ENCODE measurements at regions not wholly inside any gene's neighbourhood (a gene's known extent, or its start where the extent isn't known, plus 50 kb on each side); places are given as distances from the start of the nearest gene placed in this dataset.

GRCh38 chr16:22970209-22970865, 156.4 kb downstream of the HS3ST2 start:
- Mint-ChIP-seq H3K4me3 (no peak overlapping the region), H3K27ac (no peak overlapping the region), H3K4me1 (no peaks in the 10 kb centered on the region), H3K9me3 (ENCODE audit: insufficient read depth) (no peaks in the 10 kb centered on the region), H3K27me3 (peaks cover 50% of the 10 kb centered on the region)
- H3K27ac ChIP-seq (ENCODE audit: low read length in 2 of 2): no peak overlapping the region
- H3K9ac ChIP-seq (ENCODE audit: low read length): no peak overlapping the region
- H3K79me2 ChIP-seq (ENCODE audit: control insufficient read depth, insufficient read depth, low read length): no peaks in the 10 kb centered on the region
- ATAC-seq (ENCODE audit: low read depth) (no peak), DNase-seq (no peak)
- TF ChIP-seq EZH2 (IDR thresholded peaks at IDR 0.05; ENCODE audit: borderline replicate concordance, insufficient read depth, low read depth, low read length, poor library complexity, severe bottlenecking): no peak
- no peak for TF ChIP-seq CTCF (IDR thresholded peaks at IDR 0.05)
- H3K9me3 ChIP-seq (ENCODE audit: control extremely low read depth in 1 of 3, control insufficient read depth in 2 of 3, insufficient read depth in 1 of 3, low read length in 2 of 3): no peaks in the 10 kb centered on the region
- WGBS (ENCODE audit: insufficient coverage): 37% methylated on average over 3 of the region's 4 CpGs
- intact Hi-C loops (cut with micrococcal nuclease): no loop called here
- no peaks in the 10 kb centered on the region for H3K4me1 ChIP-seq (ENCODE audit: control insufficient read depth in 2 of 2, insufficient read depth in 2 of 2, low read length in 2 of 2)
- H3K27me3 ChIP-seq (replicated peaks in 1 of 4; ENCODE audit: control extremely low read depth in 1 of 4, control insufficient read depth in 3 of 4, insufficient read depth in 4 of 4, low read length in 3 of 4): peaks cover 0 to 8% (median 3%) of the 10 kb centered on the region in 4 experiments
- H4K20me1 ChIP-seq (ENCODE audit: control insufficient read depth, insufficient read depth, low read length, poor library complexity, severe bottlenecking): no peaks in the 10 kb centered on the region
- H3K4me3 ChIP-seq (ENCODE audit: control extremely low read depth in 1 of 5, extremely low read depth in 1 of 5, insufficient read depth in 1 of 5, low read depth in 2 of 5, low read length in 4 of 5): no peak overlapping the region
- no peak overlapping the region for H2AFZ ChIP-seq (ENCODE audit: insufficient read depth, low read depth, low read length, poor library complexity, severe bottlenecking)
- H3K36me3 ChIP-seq (replicated peaks in 1 of 2; ENCODE audit: control extremely low read depth in 1 of 2, control insufficient read depth in 1 of 2, extremely low read depth in 1 of 2, insufficient read depth in 2 of 2, low read length in 1 of 2): no peaks in the 10 kb centered on the region
- ChIA-PET POLR2A (no interaction called here), CTCF (no interaction called here)
- H3K4me2 ChIP-seq (replicated peaks; ENCODE audit: low read depth, low read length, poor library complexity, severe bottlenecking): no peak overlapping the region

- Histone ChIP-seq H3K4me1 (ENCODE audit: control insufficient read depth in 2 of 2, insufficient read depth in 2 of 2, low read length in 2 of 2) (no peaks in the 10 kb centered on the region), H3K27me3 (replicated peaks in 1 of 4; ENCODE audit: control extremely low read depth in 1 of 4, control insufficient read depth in 3 of 4, insufficient read depth in 4 of 4, low read length in 3 of 4) (peaks cover 0 to 11% (median 4%) of the 10 kb centered on the region in 4 experiments), H3K9ac (ENCODE audit: low read length) (no peak overlapping the region), H3K36me3 (replicated peaks in 1 of 2; ENCODE audit: control extremely low read depth in 1 of 2, control insufficient read depth in 1 of 2, extremely low read depth in 1 of 2, insufficient read depth in 2 of 2, low read length in 1 of 2) (no peaks in the 10 kb centered on the region), H2AFZ (ENCODE audit: insufficient read depth, low read depth, low read length, poor library complexity, severe bottlenecking) (no peak overlapping the region), H3K27ac (ENCODE audit: low read length in 2 of 2) (no peak overlapping the region), H3K4me3 (ENCODE audit: control extremely low read depth in 1 of 5, extremely low read depth in 1 of 5, insufficient read depth in 1 of 5, low read depth in 2 of 5, low read length in 4 of 5) (no peak overlapping the region), H3K4me2 (replicated peaks; ENCODE audit: low read depth, low read length, poor library complexity, severe bottlenecking) (no peak overlapping the region), H3K79me2 (ENCODE audit: control insufficient read depth, insufficient read depth, low read length) (no peaks in the 10 kb centered on the region), H3K9me3 (ENCODE audit: control extremely low read depth in 1 of 3, control insufficient read depth in 2 of 3, insufficient read depth in 1 of 3, low read length in 2 of 3) (no peaks in the 10 kb centered on the region), H4K20me1 (ENCODE audit: control insufficient read depth, insufficient read depth, low read length, poor library complexity, severe bottlenecking) (no peaks in the 10 kb centered on the region)
- intact Hi-C loops (cut with micrococcal nuclease): no loop called here
- Mint-ChIP-seq H3K9me3 (ENCODE audit: insufficient read depth) (no peaks in the 10 kb centered on the region), H3K4me1 (no peaks in the 10 kb centered on the region), H3K27ac (no peak overlapping the region), H3K27me3 (peaks cover 52% of the 10 kb centered on the region), H3K4me3 (no peak overlapping the region)
- DNase-seq (no peak), ATAC-seq (ENCODE audit: low read depth) (no peak)
- POLR2A ChIA-PET: no interaction called here
- TF ChIP-seq CTCF (IDR thresholded peaks at IDR 0.05) (no peak), EZH2 (IDR thresholded peaks at IDR 0.05; ENCODE audit: borderline replicate concordance, insufficient read depth, low read depth, low read length, poor library complexity, severe bottlenecking) (no peak)
- CTCF ChIA-PET: interaction anchor here (0.6 kb wide), 1 partner anchor 284 kb away, joined by 3 read pairs; no protein-coding TSS in a partner anchor
- 50% methylated on average over 2 of the region's 3 CpGs for WGBS (ENCODE audit: insufficient coverage)
Measured at GRCh38 chr16:22969567-22969966, 155.6 kb downstream of the HS3ST2 start.
